GM12878 (cell line): ENCODE measurements at regions not wholly inside any gene's neighbourhood (a gene's known extent, or its start where the extent isn't known, plus 50 kb on each side); places are given as distances from the start of the nearest gene placed in this dataset.

Experiments used
- EP300 ChIP-seq, 2 experiments: fragments of 150-350 bp in 1 of 2; IDR thresholded peaks; 2 replicates each; pipeline ENCODE4 v1.6.1; 2011 to 2012; ENCODE audit warnings: low read depth in 2 of 2, low read length in 2 of 2, borderline replicate concordance in 1 of 2, improper control_type of control experiment in 1 of 2, inconsistent platforms in 1 of 2; ENCODE audit not compliant: control insufficient read depth in 1 of 2
- GABPA ChIP-seq: IDR thresholded peaks from 2 replicates; pipeline ENCODE4 v1.6.1; 2014; ENCODE audit warnings: antibody characterized with exemption, low read depth, mild to moderate bottlenecking, inconsistent platforms
- NR2C2 ChIP-seq: IDR thresholded peaks from 2 replicates; pipeline ENCODE4 v1.6.1; 2011; ENCODE audit warnings: borderline replicate concordance, low read depth; ENCODE audit not compliant: control insufficient read depth, insufficient read length
- POLR2AphosphoS2 ChIP-seq: IDR thresholded peaks from 2 replicates; pipeline ENCODE4 v1.6.1; 2011; ENCODE audit warnings: low read depth, mild to moderate bottlenecking, low read length, improper control_type of control experiment, moderate library complexity
- POLR2AphosphoS5 ChIP-seq: IDR thresholded peaks from 2 replicates; pipeline ENCODE4 v1.6.1; 2011; ENCODE audit warnings: mild to moderate bottlenecking, low read length, inconsistent platforms
- POU2F2 ChIP-seq: IDR thresholded peaks from 3 replicates; pipeline ENCODE4 v1.6.1; 2011; ENCODE audit warnings: low read depth, mild to moderate bottlenecking, low read length, borderline replicate concordance
- YY1 ChIP-seq: IDR thresholded peaks from 2 replicates; pipeline ENCODE4 v1.6.1; 2011; ENCODE audit warnings: low read depth, mild to moderate bottlenecking, low read length
- TF ChIP-seq, protein P1 (sequence below), 3 experiments: IDR thresholded peaks in 2 of 3; conservative IDR thresholded peaks in 1 of 3; 2 replicates each; pipeline ENCODE4 v1.5.1; 2011; ENCODE audit warnings: low read depth in 3 of 3, low read length in 3 of 3, mild to moderate bottlenecking in 3 of 3, control low read depth in 2 of 3, moderate library complexity in 2 of 3, inconsistent platforms in 1 of 3, mixed read lengths in 1 of 3; ENCODE audit not compliant: control insufficient read depth in 2 of 3, insufficient read depth in 1 of 3; ENCODE audit errors: extremely low read depth in 1 of 3

DNA sequence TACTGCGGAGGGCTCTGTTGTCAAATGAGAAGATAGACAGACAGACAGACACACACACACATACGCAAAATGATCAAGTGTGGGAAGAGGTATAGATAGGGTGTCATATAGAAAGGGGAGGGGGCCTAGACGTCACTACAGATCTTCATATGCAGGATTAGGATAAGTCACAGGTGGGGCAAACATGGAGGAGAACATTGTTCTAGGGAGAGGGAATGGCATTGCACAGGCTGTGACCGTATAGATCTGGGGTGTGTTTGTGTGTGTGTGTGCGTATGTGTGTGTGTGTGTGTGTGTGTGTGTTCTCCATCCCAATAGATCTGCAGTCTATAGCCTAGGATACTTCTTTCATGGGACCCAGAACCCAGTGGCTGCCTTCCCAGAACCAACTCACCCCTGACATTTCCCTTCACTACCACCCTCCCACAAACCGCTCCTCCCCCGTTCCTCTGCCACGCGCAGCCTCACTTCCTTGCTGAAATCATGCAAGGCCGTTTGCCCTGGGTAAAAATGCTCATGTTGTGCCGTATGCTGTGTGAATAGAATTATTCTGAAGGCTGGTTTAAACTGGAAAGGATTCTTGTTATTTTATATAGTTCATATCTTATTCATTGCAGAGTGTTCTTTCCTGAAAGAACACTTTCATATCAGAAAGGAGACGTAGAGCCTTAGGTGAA lies 50.5 kb upstream of the CCL1 start:
- TF ChIP-seq GABPA (no peak), POU2F2 (no peak), NR2C2 (no peak), EP300 (IDR thresholded peaks at IDR 0.05; ENCODE audit: borderline replicate concordance in 1 of 2, control insufficient read depth in 1 of 2, low read depth in 2 of 2, low read length in 2 of 2) (no peak), POLR2AphosphoS2 (no peak), YY1 (no peak), POLR2AphosphoS5 (no peak)
- TF ChIP-seq, protein P1, sequence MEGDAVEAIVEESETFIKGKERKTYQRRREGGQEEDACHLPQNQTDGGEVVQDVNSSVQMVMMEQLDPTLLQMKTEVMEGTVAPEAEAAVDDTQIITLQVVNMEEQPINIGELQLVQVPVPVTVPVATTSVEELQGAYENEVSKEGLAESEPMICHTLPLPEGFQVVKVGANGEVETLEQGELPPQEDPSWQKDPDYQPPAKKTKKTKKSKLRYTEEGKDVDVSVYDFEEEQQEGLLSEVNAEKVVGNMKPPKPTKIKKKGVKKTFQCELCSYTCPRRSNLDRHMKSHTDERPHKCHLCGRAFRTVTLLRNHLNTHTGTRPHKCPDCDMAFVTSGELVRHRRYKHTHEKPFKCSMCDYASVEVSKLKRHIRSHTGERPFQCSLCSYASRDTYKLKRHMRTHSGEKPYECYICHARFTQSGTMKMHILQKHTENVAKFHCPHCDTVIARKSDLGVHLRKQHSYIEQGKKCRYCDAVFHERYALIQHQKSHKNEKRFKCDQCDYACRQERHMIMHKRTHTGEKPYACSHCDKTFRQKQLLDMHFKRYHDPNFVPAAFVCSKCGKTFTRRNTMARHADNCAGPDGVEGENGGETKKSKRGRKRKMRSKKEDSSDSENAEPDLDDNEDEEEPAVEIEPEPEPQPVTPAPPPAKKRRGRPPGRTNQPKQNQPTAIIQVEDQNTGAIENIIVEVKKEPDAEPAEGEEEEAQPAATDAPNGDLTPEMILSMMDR (IDR thresholded peaks at IDR 0.05 in 2 of 3, conservative IDR thresholded peaks at IDR 0.05 in 1 of 3; ENCODE audit: control insufficient read depth in 2 of 3, extremely low read depth in 1 of 3, insufficient read depth in 1 of 3, low read depth in 3 of 3, low read length in 3 of 3): no peak
